ENCODE measurements at regions not wholly inside any gene's neighbourhood (a gene's known extent, or its start where the extent isn't known, plus 50 kb on each side); places are given as distances from the start of the nearest gene placed in this dataset.

DNA sequence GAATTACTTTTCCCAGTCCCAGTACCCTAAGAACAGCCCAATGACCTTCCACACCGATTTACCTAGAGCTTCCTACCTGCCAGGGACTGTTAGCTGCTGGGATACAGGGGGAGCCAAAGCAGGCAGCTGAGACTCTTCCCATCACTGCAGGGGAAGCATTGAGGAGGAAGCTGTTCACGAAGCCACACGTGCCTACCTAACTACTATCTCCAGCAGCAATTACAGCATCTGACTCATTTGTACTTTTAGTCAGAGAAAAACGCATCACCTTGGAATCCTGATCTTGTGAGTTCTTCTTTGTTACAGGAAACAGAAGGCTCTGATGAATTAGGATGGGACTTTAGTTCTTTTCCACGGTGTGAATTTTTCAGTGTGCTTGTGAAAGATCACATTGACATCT lies 113.7 kb upstream of the DHX40 start:
- no peak for TF ChIP-seq CTCF (IDR thresholded peaks at IDR 0.05)
- ATAC-seq (ENCODE audit: low FRiP score) = no peak
- DNase-seq (ENCODE audit: low spot score) = no peak

- DNase-seq (ENCODE audit: low spot score) = no peak
- no peak for TF ChIP-seq CTCF (IDR thresholded peaks at IDR 0.05)
- ATAC-seq (ENCODE audit: low FRiP score) = no peak
These were observed 110.7 kb upstream of the DHX40 start for GRCh38 chr17:59454633-59455105.

GRCh38 chr17:59456428-59456827 lies 109.0 kb upstream of the DHX40 start:
- TF ChIP-seq CTCF (IDR thresholded peaks at IDR 0.05) = no peak
- DNase-seq (ENCODE audit: low spot score) = no peak
- ATAC-seq (ENCODE audit: low FRiP score) = no peak

- TF ChIP-seq CTCF (IDR thresholded peaks at IDR 0.05) = no peak
- ATAC-seq (ENCODE audit: low FRiP score) = no peak
- DNase-seq (ENCODE audit: low spot score) = no peak
These were observed 108.3 kb upstream of the DHX40 start for GRCh38 chr17:59456923-59457615.

DNA sequence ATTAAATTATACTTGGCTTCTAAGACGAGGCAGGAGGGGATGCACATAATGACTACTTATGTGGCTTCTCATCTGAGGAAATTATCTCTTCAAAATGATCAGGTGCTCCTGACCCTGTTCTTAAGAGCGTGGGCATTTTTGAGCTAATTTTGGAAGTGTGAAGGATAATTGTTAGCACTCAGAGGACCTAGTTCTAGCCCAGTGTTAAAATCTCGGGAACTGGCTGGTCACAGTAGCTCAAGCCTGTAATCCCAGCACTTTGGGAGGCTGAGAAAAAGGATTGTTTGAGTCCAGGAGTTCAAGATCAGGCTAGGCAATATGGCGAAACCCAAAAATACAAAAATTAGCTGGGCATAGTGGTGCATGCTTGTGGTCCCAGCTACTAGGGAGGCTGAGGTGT lies 103.0 kb upstream of the DHX40 start:
- no peak for TF ChIP-seq CTCF (IDR thresholded peaks at IDR 0.05)
- DNase-seq (ENCODE audit: low spot score) (no peak), ATAC-seq (ENCODE audit: low FRiP score) (no peak)

- DNase-seq (ENCODE audit: low spot score) = no peak
- no peak for ATAC-seq (ENCODE audit: low FRiP score)
These were observed 101.2 kb upstream of the DHX40 start for GRCh38 chr17:59464246-59464645.

More at GRCh38 chr17:59464246-59464645, 101.2 kb upstream of the DHX40 start:
- no peak for TF ChIP-seq CTCF (IDR thresholded peaks at IDR 0.05)
